CMK (cell line): ENCODE measurements at regions not wholly inside any gene's neighbourhood (a gene's known extent, or its start where the extent isn't known, plus 50 kb on each side); places are given as distances from the start of the nearest gene placed in this dataset.
"Not testable (repeated sequence)": the region's sequence is repeated elsewhere in the genome, so short reads cannot be mapped to it uniquely, and the experiment has no call there.

Source experiments
- DNase-seq: peaks from one replicate; pipeline ENCODE4 v3.0.0-alpha.2; 2010; ENCODE audit warnings: low read depth

GRCh38 chr13:31385540-31385939 lies 185.8 kb downstream of the B3GLCT start:
- DNase-seq: no peak

GRCh38 chr13:31394506-31394905 lies 194.7 kb downstream of the B3GLCT start:
- DNase-seq: no peak

GRCh38 chr13:31395090-31395489 lies 195.3 kb downstream of the B3GLCT start:
- no peak for DNase-seq

- DNase-seq: no peak
These were observed 199.9 kb downstream of the B3GLCT start for GRCh38 chr13:31399690-31400089.

- not testable (repeated sequence) for DNase-seq
These were observed 203.9 kb downstream of the B3GLCT start for GRCh38 chr13:31403711-31404110.

- no peak for DNase-seq
These were observed 209.2 kb downstream of the B3GLCT start for GRCh38 chr13:31408927-31409326.

GRCh38 chr13:31409678-31410356 lies 210.0 kb downstream of the B3GLCT start:
- DNase-seq: no peak

- no peak for DNase-seq
These were observed 213.7 kb downstream of the B3GLCT start for GRCh38 chr13:31413516-31413915.

- no peak for DNase-seq
These were observed 216.3 kb downstream of the B3GLCT start for GRCh38 chr13:31416066-31416465.

- no peak for DNase-seq
These were observed 218.4 kb downstream of the B3GLCT start for GRCh38 chr13:31418186-31418585.

GRCh38 chr13:31421756-31422155 lies 222.0 kb downstream of the B3GLCT start:
- no peak for DNase-seq

GRCh38 chr13:31424130-31424729 lies 224.5 kb downstream of the B3GLCT start:
- no peak for DNase-seq

- no peak for DNase-seq
These were observed 226.6 kb downstream of the B3GLCT start for GRCh38 chr13:31426395-31426794.

GRCh38 chr13:31427151-31428100 lies 227.7 kb downstream of the B3GLCT start:
- DNase-seq: no peak

GRCh38 chr13:31431722-31432137 lies 232.0 kb downstream of the B3GLCT start:
- DNase-seq: no peak

GRCh38 chr13:31433207-31433606 lies 233.4 kb downstream of the B3GLCT start:
- no peak for DNase-seq

- no peak for DNase-seq
These were observed 234.0 kb downstream of the B3GLCT start for GRCh38 chr13:31433746-31434145.

GRCh38 chr13:31434613-31435012 lies 234.8 kb downstream of the B3GLCT start:
- DNase-seq: no peak

GRCh38 chr13:31435536-31435935 lies 235.8 kb downstream of the B3GLCT start:
- DNase-seq: no peak

GRCh38 chr13:31436478-31436877 lies 236.7 kb downstream of the B3GLCT start:
- no peak for DNase-seq

- no peak for DNase-seq
These were observed 238.2 kb downstream of the B3GLCT start for GRCh38 chr13:31437975-31438374.

GRCh38 chr13:31440132-31440531 lies 240.4 kb downstream of the B3GLCT start:
- DNase-seq: no peak
